Stomach (tissue), 8 donors: ENCODE measurements at regions not wholly inside any gene's neighbourhood (a gene's known extent, or its start where the extent isn't known, plus 50 kb on each side); places are given as distances from the start of the nearest gene placed in this dataset.

Experiments
- DNase-seq, 2 donors: peaks; one replicate each; pipeline versions ENCODE4 v3.0.0 to v3.0.0-alpha.2; 2013 to 2019
- H3K27ac ChIP-seq, 5 donors: fragments of 200-600 bp in 4 of 5; sonication (generic) in 4 of 5; one replicate each; pipeline ENCODE4 v1.5.1; 2013 to 2019; ENCODE audit warnings: mild to moderate bottlenecking in 1 of 5, moderate library complexity in 1 of 5
- H3K27me3 ChIP-seq, 3 donors: fragments of 200-600 bp; sonication (generic); one replicate each; pipeline ENCODE4 v1.5.1; 2017 to 2019; ENCODE audit warnings: mixed run types in 1 of 3
- H3K36me3 ChIP-seq, 4 donors: fragments of 200-600 bp; sonication (generic); 1 replicate in 3 of 4; 2 replicates in 1 of 4; pipeline ENCODE4 v1.5.1; 2016 to 2019
- H3K4me1 ChIP-seq, 4 donors: fragments of 200-600 bp; sonication (generic); one replicate each; pipeline ENCODE4 v1.5.1; 2016 to 2019
- H3K4me3 ChIP-seq, 4 donors: fragments of 200-600 bp; sonication (generic) in 3 of 4; one replicate each; pipeline ENCODE4 v1.5.1; 2016 to 2019; ENCODE audit warnings: mild to moderate bottlenecking in 1 of 4
- H3K9me3 ChIP-seq, 4 donors: fragments of 200-600 bp; sonication (generic); one replicate each; pipeline ENCODE4 v1.5.1; 2016 to 2019
- CTCF ChIP-seq, 7 experiments: fragments of 450-650 bp in 4 of 7; fragments of 200-600 bp in 3 of 7; sonication (generic) in 3 of 7; IDR thresholded peaks; one replicate each; pipeline ENCODE4 v1.5.1; 2016 to 2019; ENCODE audit warnings: antibody characterized with exemption in 7 of 7, control low read depth in 2 of 7, mild to moderate bottlenecking in 1 of 7
- EP300 ChIP-seq: sonication (generic); formaldehyde crosslinking; IDR thresholded peaks from one replicate; pipeline ENCODE4 v1.6.1; 2017; ENCODE audit warnings: antibody characterized with exemption
- POLR2A ChIP-seq, 4 donors: fragments of 450-650 bp; IDR thresholded peaks; one replicate each; pipeline ENCODE4 v1.6.1; 2016; ENCODE audit warnings: antibody characterized with exemption in 4 of 4, control low read depth in 2 of 4, mild to moderate bottlenecking in 1 of 4, moderate library complexity in 1 of 4
- POLR2AphosphoS5 ChIP-seq, 3 donors: sonication (generic); formaldehyde crosslinking; IDR thresholded peaks; one replicate each; pipeline ENCODE4 v1.6.1; 2016; ENCODE audit warnings: antibody characterized with exemption in 3 of 3
- WGBS, 5 donors: extraction: QIAGEN DNeasy Blood & Tissue Kit in 3 of 5; methylation state at CpG; one replicate each; pipeline versions ENCODE4 v1.1.5 to v1.1.7; 2013 to 2018; 5-methylcytosine and 5-hydroxymethylcytosine counted together
- intact Hi-C: fragments of 100-400 bp; cut with DNase I; formaldehyde crosslinking; loops from one replicate; pipeline ENCODE4 v1.15.1; 2023; ENCODE audit warnings: low total_unique reads
- donor health status: healthy with polysubstance abuse.
- donor health status: Bipolar disorder and iron deficiency.
- donor health status: healthy.

GRCh38 chr2:147632198-147632597 is 212.6 kb upstream of the ACVR2A start:
- no peaks in the 10 kb centered on the region for H3K36me3 ChIP-seq
- no peak for TF ChIP-seq POLR2AphosphoS5 (IDR thresholded peaks at IDR 0.05)
- no peak for TF ChIP-seq EP300
- no peak for TF ChIP-seq CTCF (IDR thresholded peaks at IDR 0.05)
- TF ChIP-seq POLR2A (IDR thresholded peaks at IDR 0.05) = no peak
- H3K4me1 ChIP-seq = peaks cover 0 to 14% (median 2%) of the 10 kb centered on the region in 4 donors
- no peak for DNase-seq
- intact Hi-C loops = no loop called here
- no peaks in the 10 kb centered on the region for H3K27me3 ChIP-seq
- 75 to 100% (median 93%) methylated on average over 1 of the region's 1 CpG for WGBS, 5 donors
- H3K4me3 ChIP-seq = no peak overlapping the region
- H3K9me3 ChIP-seq = no peaks in the 10 kb centered on the region
- no peak overlapping the region for H3K27ac ChIP-seq

- no peak for DNase-seq
- Histone ChIP-seq H3K27ac (no peak overlapping the region), H3K9me3 (no peaks in the 10 kb centered on the region), H3K4me1 (peaks cover 0 to 5% (median 2%) of the 10 kb centered on the region in 4 donors), H3K36me3 (no peaks in the 10 kb centered on the region), H3K4me3 (no peak overlapping the region), H3K27me3 (no peaks in the 10 kb centered on the region)
- 21 to 55% (median 28%) methylated on average over 1 of the region's 1 CpG for WGBS, 5 donors
- intact Hi-C loops = no loop called here
- TF ChIP-seq CTCF (IDR thresholded peaks at IDR 0.05) = no peak
- TF ChIP-seq POLR2AphosphoS5 (IDR thresholded peaks at IDR 0.05) = no peak
- no peak for TF ChIP-seq EP300
- no peak for TF ChIP-seq POLR2A (IDR thresholded peaks at IDR 0.05)
Observed at GRCh38 chr2:147631294-147631693, 213.5 kb upstream of the ACVR2A start.

GRCh38 chr2:147630585-147630984 is 214.2 kb upstream of the ACVR2A start:
- Histone ChIP-seq H3K36me3 (no peaks in the 10 kb centered on the region), H3K27me3 (no peaks in the 10 kb centered on the region), H3K4me1 (no peaks in the 10 kb centered on the region), H3K9me3 (no peaks in the 10 kb centered on the region), H3K4me3 (no peak overlapping the region), H3K27ac (no peak overlapping the region)
- no peak for DNase-seq
- 60 to 76% (median 70%) methylated on average over 6 of the region's 6 CpGs for WGBS, 5 donors
- intact Hi-C loops = no loop called here
- TF ChIP-seq POLR2AphosphoS5 (IDR thresholded peaks at IDR 0.05) (no peak), POLR2A (IDR thresholded peaks at IDR 0.05) (no peak), EP300 (no peak), CTCF (IDR thresholded peaks at IDR 0.05) (no peak)

GRCh38 chr2:147628971-147629421 is 215.8 kb upstream of the ACVR2A start:
- Histone ChIP-seq H3K4me1 (no peaks in the 10 kb centered on the region), H3K4me3 (no peak overlapping the region), H3K27me3 (no peaks in the 10 kb centered on the region), H3K36me3 (no peaks in the 10 kb centered on the region), H3K27ac (no peak overlapping the region), H3K9me3 (no peaks in the 10 kb centered on the region)
- no peak for TF ChIP-seq POLR2A (IDR thresholded peaks at IDR 0.05)
- TF ChIP-seq EP300 = no peak
- no peak for TF ChIP-seq POLR2AphosphoS5 (IDR thresholded peaks at IDR 0.05)
- WGBS, 5 donors = 54 to 82% (median 74%) methylated on average over 1 of the region's 1 CpG
- intact Hi-C loops = no loop called here
- DNase-seq = no peak

- no peaks in the 10 kb centered on the region for H3K4me1 ChIP-seq
- no peak for TF ChIP-seq EP300
- no peak for TF ChIP-seq CTCF (IDR thresholded peaks at IDR 0.05)
- TF ChIP-seq POLR2A (IDR thresholded peaks at IDR 0.05) = no peak
- no peak for TF ChIP-seq POLR2AphosphoS5 (IDR thresholded peaks at IDR 0.05)
- no peaks in the 10 kb centered on the region for H3K36me3 ChIP-seq
- no peak overlapping the region for H3K4me3 ChIP-seq
- intact Hi-C loops = no loop called here
- no peak overlapping the region for H3K27ac ChIP-seq
- DNase-seq = no peak
- no peaks in the 10 kb centered on the region for H3K27me3 ChIP-seq
- H3K9me3 ChIP-seq = no peaks in the 10 kb centered on the region
- 80 to 94% (median 88%) methylated on average over 1 of the region's 1 CpG for WGBS, 5 donors
Observed at GRCh38 chr2:147623328-147623727, 221.5 kb upstream of the ACVR2A start.
